Stomach (tissue), 4 donors: ENCODE measurements at regions not wholly inside any gene's neighbourhood (a gene's known extent, or its start where the extent isn't known, plus 50 kb on each side); places are given as distances from the start of the nearest gene placed in this dataset.

Experiments used
- POLR2A ChIP-seq, 4 donors: fragments of 450-650 bp; IDR thresholded peaks; one replicate each; pipeline ENCODE4 v1.6.1; 2016; ENCODE audit warnings: antibody characterized with exemption in 4 of 4, control low read depth in 2 of 4, mild to moderate bottlenecking in 1 of 4, moderate library complexity in 1 of 4
- TF ChIP-seq, protein P1 (sequence below), 7 experiments: fragments of 450-650 bp in 4 of 7; fragments of 200-600 bp in 3 of 7; sonication (generic) in 3 of 7; IDR thresholded peaks; one replicate each; pipeline ENCODE4 v1.5.1; 2016 to 2019; ENCODE audit warnings: antibody characterized with exemption in 7 of 7, control low read depth in 2 of 7, mild to moderate bottlenecking in 1 of 7

DNA sequence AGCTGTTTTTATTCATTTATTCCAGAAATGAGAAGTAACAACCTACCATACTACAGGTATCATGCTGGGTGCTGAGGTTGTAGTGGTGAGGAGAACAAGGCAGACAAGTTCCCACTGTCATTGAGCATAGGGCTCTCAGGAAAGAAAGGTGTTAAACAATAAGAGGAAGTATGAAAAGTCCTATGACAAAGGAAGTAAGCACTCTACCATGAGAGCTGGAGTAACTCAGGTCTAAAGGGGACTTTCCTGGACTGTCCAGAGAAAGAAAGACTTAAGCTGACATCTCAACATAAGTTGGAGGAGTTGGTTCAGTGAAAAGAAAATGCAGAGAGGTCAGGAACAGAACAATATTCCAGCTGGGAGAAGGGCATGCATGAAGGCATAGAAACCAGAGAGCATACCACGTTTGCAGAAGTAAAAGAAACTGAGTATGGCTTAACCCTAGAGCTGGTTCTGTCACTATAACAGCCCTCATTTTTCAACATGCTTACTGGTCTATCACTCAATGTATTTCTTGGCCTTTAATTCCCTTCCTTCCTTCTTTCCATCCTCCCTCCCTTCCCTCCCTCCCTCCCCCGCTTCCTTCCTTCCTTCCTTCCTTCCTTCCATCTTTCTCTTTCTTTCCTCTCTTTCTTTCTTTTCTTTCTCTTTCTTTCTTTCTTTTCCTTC lies 137.8 kb upstream of the BDNF start:
- TF ChIP-seq, protein P1, sequence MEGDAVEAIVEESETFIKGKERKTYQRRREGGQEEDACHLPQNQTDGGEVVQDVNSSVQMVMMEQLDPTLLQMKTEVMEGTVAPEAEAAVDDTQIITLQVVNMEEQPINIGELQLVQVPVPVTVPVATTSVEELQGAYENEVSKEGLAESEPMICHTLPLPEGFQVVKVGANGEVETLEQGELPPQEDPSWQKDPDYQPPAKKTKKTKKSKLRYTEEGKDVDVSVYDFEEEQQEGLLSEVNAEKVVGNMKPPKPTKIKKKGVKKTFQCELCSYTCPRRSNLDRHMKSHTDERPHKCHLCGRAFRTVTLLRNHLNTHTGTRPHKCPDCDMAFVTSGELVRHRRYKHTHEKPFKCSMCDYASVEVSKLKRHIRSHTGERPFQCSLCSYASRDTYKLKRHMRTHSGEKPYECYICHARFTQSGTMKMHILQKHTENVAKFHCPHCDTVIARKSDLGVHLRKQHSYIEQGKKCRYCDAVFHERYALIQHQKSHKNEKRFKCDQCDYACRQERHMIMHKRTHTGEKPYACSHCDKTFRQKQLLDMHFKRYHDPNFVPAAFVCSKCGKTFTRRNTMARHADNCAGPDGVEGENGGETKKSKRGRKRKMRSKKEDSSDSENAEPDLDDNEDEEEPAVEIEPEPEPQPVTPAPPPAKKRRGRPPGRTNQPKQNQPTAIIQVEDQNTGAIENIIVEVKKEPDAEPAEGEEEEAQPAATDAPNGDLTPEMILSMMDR (IDR thresholded peaks at IDR 0.05), result no peak
- no peak for TF ChIP-seq POLR2A (IDR thresholded peaks at IDR 0.05)
